Cerebellar nuclear complex (tissue), 1 donor: ENCODE measurements at regions not wholly inside any gene's neighbourhood (a gene's known extent, or its start where the extent isn't known, plus 50 kb on each side); places are given as distances from the start of the nearest gene placed in this dataset.

Experiments used
- DNase-seq, 2 experiments: peaks; one replicate each; lab custom pipeline; 2025; lab: John Stamatoyannopoulos, UW

DNA sequence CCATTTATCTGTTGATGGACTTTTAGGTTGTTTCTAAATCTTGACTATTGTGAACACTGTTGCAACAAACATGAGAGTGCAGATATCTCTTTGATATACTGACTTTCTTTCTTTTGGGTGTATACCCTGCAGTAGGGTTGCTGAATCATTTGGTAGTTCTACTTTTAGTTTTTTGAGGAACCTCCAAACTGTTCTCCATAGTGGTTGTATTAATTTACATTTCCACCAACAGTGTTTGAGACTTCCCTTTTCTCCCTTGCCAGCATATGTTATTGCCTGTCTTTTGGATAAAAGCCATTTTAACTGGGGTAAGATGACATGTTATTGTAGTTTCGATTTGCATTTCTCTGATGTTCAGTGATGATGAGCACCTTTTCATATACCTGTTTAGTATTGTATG is 330.0 kb downstream of the DDX10 start:
- no peak for DNase-seq

DNA sequence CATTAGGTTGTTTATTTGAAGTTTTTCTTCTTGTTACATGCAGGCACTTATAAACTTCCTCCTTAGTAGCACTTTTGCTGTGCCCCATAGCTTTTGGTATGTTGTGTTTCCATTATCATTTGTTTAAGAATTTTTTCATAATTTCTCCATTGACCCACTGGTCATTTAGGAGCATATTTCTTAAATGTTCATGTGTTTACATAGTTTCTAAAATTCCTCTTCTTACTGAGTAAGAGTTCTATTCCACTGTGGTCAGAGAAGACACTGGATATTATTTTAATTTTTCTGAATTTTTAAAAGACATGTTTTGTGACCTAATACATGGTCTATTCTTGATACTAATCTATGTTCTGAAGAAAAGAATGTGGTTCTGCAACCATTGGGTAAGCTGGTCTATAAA is 333.0 kb downstream of the DDX10 start:
- no peak for DNase-seq

- no peak for DNase-seq
Observed at GRCh38 chr11:109000531-109000930, 335.7 kb downstream of the DDX10 start.

DNA sequence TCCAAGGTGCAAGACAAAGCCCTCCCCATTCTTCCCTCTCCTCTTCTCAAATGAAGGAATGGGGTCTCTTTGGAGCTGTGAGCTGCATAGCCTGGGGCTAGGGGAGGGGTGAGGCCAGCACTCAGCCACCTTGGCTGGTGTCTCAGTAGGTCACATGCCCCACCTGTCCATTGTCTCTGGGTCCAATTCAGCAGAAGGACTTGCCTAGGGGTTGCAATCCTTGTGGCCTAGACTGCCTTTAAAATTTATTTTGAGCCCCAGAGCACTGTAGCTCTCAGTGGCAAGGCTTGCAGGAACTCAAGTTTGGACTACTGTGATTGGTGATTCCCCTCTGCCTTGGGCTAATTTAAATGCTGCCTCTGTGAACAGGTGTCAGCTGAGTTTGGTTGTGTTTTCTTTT is 336.7 kb downstream of the DDX10 start:
- no peak for DNase-seq

DNA sequence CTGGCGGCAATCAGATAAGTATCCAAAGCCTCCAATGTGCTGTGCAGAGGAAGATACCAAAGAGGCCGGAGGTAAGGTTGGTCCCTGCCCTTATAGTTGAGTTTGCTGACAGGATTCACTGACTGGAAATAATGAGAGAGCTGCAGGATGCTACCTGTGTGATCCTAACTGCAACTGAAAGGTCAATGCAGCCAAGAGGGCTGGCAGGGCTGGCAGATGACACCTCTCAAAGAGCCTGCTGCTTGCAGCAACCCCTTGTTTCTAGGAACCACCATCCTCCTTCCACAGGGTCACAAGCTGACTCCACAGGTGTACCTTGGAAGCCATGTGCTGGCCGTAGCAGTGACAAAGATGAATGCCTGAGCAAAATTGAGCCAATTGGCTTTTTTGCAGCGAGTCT is 348.1 kb downstream of the DDX10 start:
- no peak for DNase-seq

DNA sequence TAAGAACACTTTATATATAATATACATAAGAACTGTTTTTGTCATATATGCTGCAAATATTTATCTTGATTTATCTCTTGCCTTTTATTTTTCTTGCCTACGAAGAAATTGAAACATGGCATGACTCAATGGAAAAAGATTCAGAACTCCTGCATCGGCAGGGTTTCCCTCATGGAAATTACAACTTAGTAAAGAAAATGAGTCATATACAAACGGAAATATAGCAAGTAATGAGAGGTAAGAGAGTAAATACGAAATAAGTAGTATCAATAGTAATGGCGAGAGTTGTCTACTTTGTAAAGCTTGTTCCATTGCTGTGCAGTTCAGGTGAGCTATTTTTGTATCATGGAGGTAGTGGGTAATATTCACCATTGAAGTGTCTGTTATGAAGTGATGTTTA is 350.4 kb downstream of the DDX10 start:
- DNase-seq, result no peak

DNA sequence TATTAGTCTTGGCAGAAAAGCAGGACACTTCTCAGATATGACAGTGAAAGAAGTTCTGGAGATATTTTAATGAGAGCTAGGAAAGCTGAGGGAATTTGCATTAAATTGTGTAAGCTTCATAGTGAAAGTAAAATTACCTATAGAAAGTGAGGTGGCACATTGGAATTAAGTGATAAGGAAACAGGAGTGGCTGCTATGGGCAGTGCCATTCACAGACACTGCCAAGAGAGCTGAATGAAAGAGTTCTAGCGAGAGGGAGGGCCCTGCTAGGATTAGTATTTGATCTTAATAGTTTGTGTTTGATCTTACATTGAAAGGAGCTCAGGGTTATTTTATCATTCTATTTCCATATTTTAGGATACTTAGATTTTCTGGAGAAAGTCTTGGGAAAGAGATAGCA is 351.9 kb downstream of the DDX10 start:
- DNase-seq, result no peak

GRCh38 chr11:109017489-109017888 is 352.6 kb downstream of the DDX10 start:
- no peak for DNase-seq

- no peak for DNase-seq
Observed at GRCh38 chr11:109018639-109019038, 353.8 kb downstream of the DDX10 start.

DNA sequence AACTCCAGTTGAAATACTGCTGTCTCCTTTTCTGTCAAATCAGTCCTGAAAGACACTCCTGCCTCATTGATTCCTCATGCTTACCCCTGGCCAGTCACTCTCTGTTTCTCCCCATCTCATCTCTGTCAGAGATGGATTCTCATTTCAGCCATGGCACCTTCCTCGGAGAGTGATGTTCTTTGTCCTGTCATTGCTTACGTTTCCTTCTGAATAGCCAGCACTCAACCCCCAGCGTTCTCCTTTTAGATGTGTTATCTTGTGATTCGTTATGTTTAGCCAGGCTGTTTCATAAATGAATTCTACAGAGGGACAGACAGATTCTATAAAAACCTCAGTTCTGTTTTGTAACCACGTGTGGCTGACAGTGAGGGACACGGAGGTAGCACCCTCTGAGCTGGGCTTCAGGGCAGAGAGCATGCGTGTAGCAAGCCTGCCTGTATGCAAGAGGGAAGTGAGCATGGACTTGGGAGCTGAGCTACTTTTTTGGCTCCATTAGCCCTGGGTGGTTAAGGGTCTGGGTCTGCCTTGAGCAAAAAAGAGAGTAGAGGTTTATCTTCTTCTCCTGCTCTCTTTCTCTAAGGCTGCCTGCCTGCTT is 354.6 kb downstream of the DDX10 start:
- no peak for DNase-seq

DNA sequence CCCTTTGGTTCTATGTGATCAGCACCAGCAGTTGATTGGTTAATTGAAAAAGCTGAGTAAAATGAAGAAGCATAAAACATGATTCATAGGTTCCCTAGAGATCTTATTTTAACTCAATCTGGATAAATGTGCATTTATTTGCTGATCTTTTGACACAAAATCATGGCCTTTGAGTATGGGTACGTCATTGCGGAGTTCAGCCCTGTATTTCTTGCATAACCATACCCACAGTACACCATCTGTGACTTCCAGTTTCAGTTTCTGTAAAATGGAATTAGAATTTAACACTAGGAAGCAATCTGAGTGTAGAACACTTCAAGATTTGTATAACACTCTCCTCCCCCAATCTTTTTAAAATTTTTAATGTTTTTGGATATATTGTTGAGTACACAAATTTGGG is 358.2 kb downstream of the DDX10 start:
- DNase-seq, result no peak

DNA sequence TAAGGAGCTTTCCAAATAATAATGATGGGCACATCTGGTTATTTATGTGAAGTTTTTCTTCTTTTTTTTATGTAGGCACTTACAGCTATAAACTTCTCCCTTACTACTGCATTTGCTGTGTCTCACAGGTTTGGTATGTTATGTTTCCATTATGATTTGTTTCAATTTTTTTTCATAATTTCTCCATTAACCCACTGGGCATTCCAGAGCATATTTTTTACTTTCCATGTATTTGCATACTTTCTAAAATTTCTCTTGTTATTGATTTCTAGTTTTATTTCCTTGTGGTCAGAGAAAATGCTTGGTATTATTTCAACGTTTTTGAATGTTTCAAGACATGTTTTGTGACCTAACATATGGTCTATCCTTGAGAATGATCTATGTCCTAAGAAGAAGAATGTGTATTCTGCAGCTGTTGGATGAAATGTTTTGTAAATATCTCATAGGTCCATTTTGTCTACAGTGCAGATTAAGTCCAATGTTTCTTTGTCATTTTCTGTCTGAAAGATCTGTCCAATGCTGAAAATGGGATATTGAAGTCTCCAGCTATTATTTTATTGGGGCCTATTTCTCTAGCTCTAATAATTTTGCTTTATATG is 362.1 kb downstream of the DDX10 start:
- DNase-seq, result no peak

DNA sequence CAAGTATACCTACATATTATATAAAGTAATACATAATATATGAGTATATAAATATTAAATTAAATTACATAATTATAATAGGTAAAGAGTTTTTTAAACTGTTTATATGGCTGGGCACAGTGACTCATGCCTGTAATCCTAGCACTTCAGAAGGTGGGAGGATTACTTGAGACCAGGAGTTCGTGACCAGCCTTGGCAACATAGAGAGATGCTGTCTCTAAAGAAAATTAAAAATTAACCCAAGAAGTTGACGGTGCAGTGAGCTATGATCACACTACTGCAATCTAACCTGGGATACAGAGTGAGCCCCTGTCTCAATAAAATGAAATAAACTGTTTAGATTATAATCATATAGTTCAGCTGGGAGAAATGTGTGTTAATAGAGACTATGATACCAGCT is 363.0 kb downstream of the DDX10 start:
- no peak for DNase-seq

- no peak for DNase-seq
Observed at GRCh38 chr11:109029927-109030326, 365.1 kb downstream of the DDX10 start.

DNA sequence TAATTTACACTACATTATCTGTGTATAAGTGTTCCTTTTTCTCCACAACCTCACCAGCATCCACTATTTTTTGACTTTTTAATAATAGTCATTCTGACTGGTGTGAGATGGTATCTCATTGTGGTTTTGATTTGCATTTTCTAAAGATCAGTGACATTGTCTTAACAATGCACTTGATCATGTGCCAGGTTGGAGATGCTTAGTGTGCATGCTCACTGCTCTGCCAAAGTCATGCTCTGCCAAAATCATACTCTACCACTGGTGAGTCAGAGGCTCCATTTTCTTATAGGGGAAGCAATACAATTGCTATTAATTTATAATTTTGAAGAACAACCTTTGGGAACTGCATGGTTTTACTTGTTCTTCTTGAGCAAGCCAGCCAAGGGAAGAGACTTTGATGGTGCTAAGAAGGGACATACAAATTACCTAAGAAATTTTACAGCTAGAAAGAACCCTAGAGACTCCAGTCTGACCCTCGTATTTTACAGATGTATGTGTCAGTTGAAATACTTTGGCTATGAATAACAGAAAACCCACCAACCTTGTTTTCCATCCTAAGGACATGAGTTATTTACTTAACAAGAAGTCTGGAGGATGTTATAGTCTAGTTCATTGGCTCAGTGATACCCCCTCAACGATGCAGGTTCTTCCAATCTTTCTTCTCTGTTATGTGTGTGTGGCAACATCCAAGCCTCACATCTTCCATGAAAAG is 368.9 kb downstream of the DDX10 start:
- no peak for DNase-seq

GRCh38 chr11:109034339-109034696 is 369.4 kb downstream of the DDX10 start:
- no peak for DNase-seq

GRCh38 chr11:109035284-109035683 is 370.4 kb downstream of the DDX10 start:
- no peak for DNase-seq

GRCh38 chr11:109036011-109036410 is 371.1 kb downstream of the DDX10 start:
- no peak for DNase-seq

GRCh38 chr11:109037856-109038780 is 373.2 kb downstream of the DDX10 start:
- DNase-seq, result no peak

- no peak for DNase-seq
Observed at GRCh38 chr11:109039611-109040010, 374.7 kb downstream of the DDX10 start.

GRCh38 chr11:109040303-109040702 is 375.4 kb downstream of the DDX10 start:
- DNase-seq, result no peak

- no peak for DNase-seq
Observed at GRCh38 chr11:109041876-109042275, 377.0 kb downstream of the DDX10 start.

DNA sequence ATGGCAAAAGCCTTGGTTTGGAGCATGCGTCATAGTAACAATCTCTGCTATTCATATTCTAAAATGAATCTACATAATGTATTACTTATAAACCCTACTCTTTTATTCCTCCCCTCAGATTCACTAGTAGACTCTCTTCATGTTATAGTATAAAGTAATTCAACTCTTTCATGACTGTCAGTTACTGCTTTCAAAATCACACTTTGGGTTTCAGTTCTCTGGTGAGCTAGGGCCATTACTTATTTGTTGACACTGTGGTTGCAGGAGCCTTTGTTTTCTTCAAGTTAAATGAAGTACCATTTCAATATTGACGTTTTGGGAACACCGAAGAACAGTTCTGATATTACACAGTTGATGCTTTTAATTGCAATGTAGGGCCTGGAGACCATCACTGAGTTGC is 378.4 kb downstream of the DDX10 start:
- DNase-seq, result no peak
